ENCODE measurements at regions not wholly inside any gene's neighbourhood (a gene's known extent, or its start where the extent isn't known, plus 50 kb on each side); places are given as distances from the start of the nearest gene placed in this dataset.

- Histone ChIP-seq H2BK5ac (ENCODE audit: insufficient read length, low read length) (no peak overlapping the region), H2BK15ac (ENCODE audit: low read depth, low read length) (no peak overlapping the region), H2BK120ac (ENCODE audit: low read depth, low read length, poor library complexity, severe bottlenecking) (no peak overlapping the region), H3K9me3 (ENCODE audit: control insufficient read depth, low read depth, low read length) (no peaks in the 10 kb centered on the region), H4K5ac (ENCODE audit: insufficient read length, low read depth, low read length) (no peak overlapping the region), H3T11ph (ENCODE audit: low read length) (no peak overlapping the region), H4K20me1 (ENCODE audit: control insufficient read depth, insufficient read depth, insufficient read length) (no peaks in the 10 kb centered on the region), H3K4ac (ENCODE audit: low read depth, low read length) (no peak overlapping the region), H4K91ac (ENCODE audit: insufficient read length, low read depth, low read length) (no peak overlapping the region), H2AFZ (ENCODE audit: low read length) (no peak overlapping the region), H3K27me3 (ENCODE audit: insufficient read depth, low read length) (no peaks in the 10 kb centered on the region), H3K23ac (ENCODE audit: insufficient read length, low read depth, low read length) (no peak overlapping the region), H3K14ac (ENCODE audit: insufficient read depth, low read length) (no peak overlapping the region), H3K23me2 (ENCODE audit: insufficient read length, low read depth, low read length, poor library complexity, severe bottlenecking) (no peaks in the 10 kb centered on the region), H2BK20ac (ENCODE audit: low read depth, low read length, poor library complexity, severe bottlenecking) (no peak overlapping the region), H3K27ac (ENCODE audit: insufficient read length, low read depth, low read length) (no peak overlapping the region), H3K18ac (ENCODE audit: insufficient read length, low read depth, low read length) (no peak overlapping the region), H3K56ac (ENCODE audit: insufficient read length, low read depth, low read length) (no peak overlapping the region), H2BK12ac (ENCODE audit: insufficient read length, low read depth, low read length) (no peak overlapping the region), H3K79me1 (ENCODE audit: insufficient read depth, low read depth, low read length, poor library complexity, severe bottlenecking) (no peaks in the 10 kb centered on the region), H3K9ac (ENCODE audit: extremely low read depth, insufficient read length, low read length) (no peak overlapping the region), H3K4me1 (ENCODE audit: insufficient read depth, low read length) (no peaks in the 10 kb centered on the region), H3K79me2 (ENCODE audit: insufficient read depth, low read length) (no peaks in the 10 kb centered on the region), H3K4me2 (ENCODE audit: insufficient read depth, insufficient read length, low read length) (no peak overlapping the region), H2AK5ac (ENCODE audit: insufficient read length, low read length) (no peak overlapping the region), H4K8ac (replicated peaks; ENCODE audit: insufficient read length, low read depth, low read length) (no peak overlapping the region)
- Mint-ChIP-seq H3K4me1 (peaks cover 0 to 8% of the 10 kb centered on the region in 2 experiments; a peak in 3 of 4 replicates), H3K27me3 (ENCODE audit: low read depth) (no peaks in the 10 kb centered on the region; the same call in 1 of the 2 replicates), H3K36me3 (ENCODE audit: insufficient read depth in 1 of 3, low read depth in 3 of 3) (no peaks in the 10 kb centered on the region), H3K9me3 (no peaks in the 10 kb centered on the region), H3K27ac (no peak overlapping the region), H3K4me3 (no peak overlapping the region)
- no CpG with 5 or more reads among the region's 3 CpGs for WGBS (ENCODE audit: extremely low coverage, insufficient read length, low lambda C conversion rate)
- TF ChIP-seq, protein P1, sequence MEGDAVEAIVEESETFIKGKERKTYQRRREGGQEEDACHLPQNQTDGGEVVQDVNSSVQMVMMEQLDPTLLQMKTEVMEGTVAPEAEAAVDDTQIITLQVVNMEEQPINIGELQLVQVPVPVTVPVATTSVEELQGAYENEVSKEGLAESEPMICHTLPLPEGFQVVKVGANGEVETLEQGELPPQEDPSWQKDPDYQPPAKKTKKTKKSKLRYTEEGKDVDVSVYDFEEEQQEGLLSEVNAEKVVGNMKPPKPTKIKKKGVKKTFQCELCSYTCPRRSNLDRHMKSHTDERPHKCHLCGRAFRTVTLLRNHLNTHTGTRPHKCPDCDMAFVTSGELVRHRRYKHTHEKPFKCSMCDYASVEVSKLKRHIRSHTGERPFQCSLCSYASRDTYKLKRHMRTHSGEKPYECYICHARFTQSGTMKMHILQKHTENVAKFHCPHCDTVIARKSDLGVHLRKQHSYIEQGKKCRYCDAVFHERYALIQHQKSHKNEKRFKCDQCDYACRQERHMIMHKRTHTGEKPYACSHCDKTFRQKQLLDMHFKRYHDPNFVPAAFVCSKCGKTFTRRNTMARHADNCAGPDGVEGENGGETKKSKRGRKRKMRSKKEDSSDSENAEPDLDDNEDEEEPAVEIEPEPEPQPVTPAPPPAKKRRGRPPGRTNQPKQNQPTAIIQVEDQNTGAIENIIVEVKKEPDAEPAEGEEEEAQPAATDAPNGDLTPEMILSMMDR (conservative IDR thresholded peaks at IDR 0.05) = no peak
- DNase-seq = no peak
Observed at GRCh38 chr11:82536706-82537105, 197.0 kb downstream of the FAM181B start.

All from H9 (cell line).